B cell (primary cell): ENCODE measurements at regions not wholly inside any gene's neighbourhood (a gene's known extent, or its start where the extent isn't known, plus 50 kb on each side); places are given as distances from the start of the nearest gene placed in this dataset.

ENCODE experiments used
- EZH2 ChIP-seq: IDR thresholded peaks from 2 replicates; pipeline ENCODE4 v1.6.1; 2012; ENCODE audit warnings: borderline replicate concordance, low read depth, mild to moderate bottlenecking, moderate library complexity, low read length; ENCODE audit not compliant: insufficient read depth, poor library complexity, severe bottlenecking
- TF ChIP-seq, protein P1 (sequence below): fragments of 200-600 bp; IDR thresholded peaks from one replicate; pipeline ENCODE4 v1.8.0; 2022; ENCODE audit warnings: antibody characterized with exemption, mild to moderate bottlenecking

DNA sequence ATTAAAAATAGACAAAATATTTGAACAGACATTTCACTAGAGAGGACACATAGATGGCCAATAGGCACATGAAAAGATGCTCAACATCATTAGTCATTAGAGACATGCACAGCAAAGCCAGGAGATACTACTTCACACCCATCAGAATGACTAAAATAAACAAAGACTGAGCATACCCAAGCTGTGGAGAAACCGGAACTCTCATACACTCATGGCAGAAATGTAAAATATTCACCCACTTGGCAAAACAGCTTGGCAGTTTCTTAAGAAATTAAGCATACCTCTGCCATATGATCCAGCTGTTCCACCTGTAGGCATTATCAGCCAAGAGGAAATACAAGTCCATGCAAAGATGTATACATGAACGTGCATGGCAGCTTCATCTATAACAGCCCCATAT, 213.4 kb downstream of the TSHZ3 start:
- TF ChIP-seq, protein P1, sequence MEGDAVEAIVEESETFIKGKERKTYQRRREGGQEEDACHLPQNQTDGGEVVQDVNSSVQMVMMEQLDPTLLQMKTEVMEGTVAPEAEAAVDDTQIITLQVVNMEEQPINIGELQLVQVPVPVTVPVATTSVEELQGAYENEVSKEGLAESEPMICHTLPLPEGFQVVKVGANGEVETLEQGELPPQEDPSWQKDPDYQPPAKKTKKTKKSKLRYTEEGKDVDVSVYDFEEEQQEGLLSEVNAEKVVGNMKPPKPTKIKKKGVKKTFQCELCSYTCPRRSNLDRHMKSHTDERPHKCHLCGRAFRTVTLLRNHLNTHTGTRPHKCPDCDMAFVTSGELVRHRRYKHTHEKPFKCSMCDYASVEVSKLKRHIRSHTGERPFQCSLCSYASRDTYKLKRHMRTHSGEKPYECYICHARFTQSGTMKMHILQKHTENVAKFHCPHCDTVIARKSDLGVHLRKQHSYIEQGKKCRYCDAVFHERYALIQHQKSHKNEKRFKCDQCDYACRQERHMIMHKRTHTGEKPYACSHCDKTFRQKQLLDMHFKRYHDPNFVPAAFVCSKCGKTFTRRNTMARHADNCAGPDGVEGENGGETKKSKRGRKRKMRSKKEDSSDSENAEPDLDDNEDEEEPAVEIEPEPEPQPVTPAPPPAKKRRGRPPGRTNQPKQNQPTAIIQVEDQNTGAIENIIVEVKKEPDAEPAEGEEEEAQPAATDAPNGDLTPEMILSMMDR, result no peak
- TF ChIP-seq EZH2, result no peak
